ENCODE measurements at regions not wholly inside any gene's neighbourhood (a gene's known extent, or its start where the extent isn't known, plus 50 kb on each side); places are given as distances from the start of the nearest gene placed in this dataset.

DNA sequence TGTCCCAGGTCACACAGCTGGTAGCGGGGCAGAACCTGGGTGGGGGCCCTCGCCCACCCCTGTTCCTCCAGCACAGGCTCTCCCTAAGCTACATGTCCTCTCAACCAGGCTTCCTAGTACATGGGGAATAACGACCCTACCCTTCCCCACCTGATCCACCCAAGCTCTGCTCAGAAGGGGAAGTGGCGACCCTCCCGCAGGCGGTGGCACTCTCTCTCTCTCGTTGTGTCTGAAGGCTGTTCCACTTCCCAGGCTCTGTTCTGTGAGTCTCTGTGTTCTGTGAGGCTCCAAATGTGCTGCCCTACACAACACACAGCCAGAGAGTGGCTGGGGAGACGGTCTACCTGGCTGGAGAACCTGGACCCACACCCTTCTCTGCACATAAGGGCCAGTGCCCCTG is 135.8 kb downstream of the COPS8 start:
- no peak for DNase-seq (ENCODE audit: extremely low read depth, low read depth)
- TF ChIP-seq, protein P1, sequence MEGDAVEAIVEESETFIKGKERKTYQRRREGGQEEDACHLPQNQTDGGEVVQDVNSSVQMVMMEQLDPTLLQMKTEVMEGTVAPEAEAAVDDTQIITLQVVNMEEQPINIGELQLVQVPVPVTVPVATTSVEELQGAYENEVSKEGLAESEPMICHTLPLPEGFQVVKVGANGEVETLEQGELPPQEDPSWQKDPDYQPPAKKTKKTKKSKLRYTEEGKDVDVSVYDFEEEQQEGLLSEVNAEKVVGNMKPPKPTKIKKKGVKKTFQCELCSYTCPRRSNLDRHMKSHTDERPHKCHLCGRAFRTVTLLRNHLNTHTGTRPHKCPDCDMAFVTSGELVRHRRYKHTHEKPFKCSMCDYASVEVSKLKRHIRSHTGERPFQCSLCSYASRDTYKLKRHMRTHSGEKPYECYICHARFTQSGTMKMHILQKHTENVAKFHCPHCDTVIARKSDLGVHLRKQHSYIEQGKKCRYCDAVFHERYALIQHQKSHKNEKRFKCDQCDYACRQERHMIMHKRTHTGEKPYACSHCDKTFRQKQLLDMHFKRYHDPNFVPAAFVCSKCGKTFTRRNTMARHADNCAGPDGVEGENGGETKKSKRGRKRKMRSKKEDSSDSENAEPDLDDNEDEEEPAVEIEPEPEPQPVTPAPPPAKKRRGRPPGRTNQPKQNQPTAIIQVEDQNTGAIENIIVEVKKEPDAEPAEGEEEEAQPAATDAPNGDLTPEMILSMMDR (IDR thresholded peaks at IDR 0.05; ENCODE audit: low read depth, low read length, missing control alignments) = no peak
- H3K4me3 ChIP-seq (replicated peaks; ENCODE audit: low read depth, low read length) = no peak overlapping the region

GRCh38 chr2:237222178-237222577 is 136.5 kb downstream of the COPS8 start:
- TF ChIP-seq, protein P1 (IDR thresholded peaks at IDR 0.05; ENCODE audit: low read depth, low read length, missing control alignments) = no peak
- peak; percentile 92 for DNase-seq (ENCODE audit: extremely low read depth, low read depth)
- no peak overlapping the region for H3K4me3 ChIP-seq (replicated peaks; ENCODE audit: low read depth, low read length)

DNA sequence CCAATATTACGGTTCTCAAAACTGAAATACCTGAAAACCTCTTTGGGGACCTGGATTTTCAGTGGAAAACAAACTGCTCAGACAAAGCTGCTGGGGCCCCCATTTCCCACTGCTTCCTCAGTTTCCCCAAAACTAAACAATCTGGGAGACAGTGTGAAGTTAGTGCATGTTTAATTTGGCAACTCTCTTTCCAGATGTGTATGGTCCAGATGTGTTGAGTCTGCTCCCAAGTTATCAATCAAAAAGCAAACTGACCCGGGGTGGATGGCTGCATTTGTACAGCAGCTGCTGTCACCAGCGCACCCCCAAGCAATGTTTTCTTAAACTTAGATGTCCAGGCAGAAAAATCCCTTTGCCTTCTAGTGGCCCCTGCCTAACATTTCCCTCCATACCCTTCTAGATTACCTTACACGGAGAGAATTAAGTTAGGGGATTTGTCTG is 136.9 kb downstream of the COPS8 start:
- no peak for DNase-seq (ENCODE audit: extremely low read depth, low read depth)
- TF ChIP-seq, protein P1 (IDR thresholded peaks at IDR 0.05; ENCODE audit: low read depth, low read length, missing control alignments) = no peak
- H3K4me3 ChIP-seq (replicated peaks; ENCODE audit: low read depth, low read length) = no peak overlapping the region

DNA sequence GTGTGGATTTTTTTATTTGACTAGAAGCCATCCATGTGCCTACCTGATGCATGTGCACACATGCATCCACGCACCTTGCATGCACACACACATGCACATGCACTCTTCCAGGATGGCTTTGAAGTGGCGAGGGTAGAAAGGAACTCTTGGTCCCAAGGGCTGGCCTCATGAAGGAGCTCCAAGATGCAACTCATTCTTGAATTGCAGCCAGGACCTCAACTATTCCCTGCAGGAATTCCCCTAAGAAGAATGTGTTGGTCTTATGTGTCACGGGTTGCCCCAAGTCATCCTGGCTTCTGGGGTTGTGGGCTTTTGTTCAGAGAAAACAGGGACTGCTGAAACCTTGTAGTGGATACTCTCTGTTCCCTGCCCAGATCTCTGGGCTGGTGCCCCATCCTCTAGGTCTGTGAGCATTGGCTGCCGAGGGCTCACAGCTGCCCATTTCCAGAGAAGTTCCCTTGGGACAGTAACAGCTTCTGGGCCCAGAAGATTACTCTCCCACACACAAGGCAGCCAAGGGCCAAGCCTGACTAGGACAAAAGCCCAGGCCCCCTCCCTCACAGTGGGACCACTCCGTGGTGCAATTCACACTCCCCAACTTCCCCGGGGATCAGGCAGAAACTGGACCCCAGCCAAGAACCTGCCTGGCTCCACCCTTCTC is 137.6 kb downstream of the COPS8 start:
- DNase-seq (ENCODE audit: extremely low read depth, low read depth) = peak; percentile 94
- TF ChIP-seq, protein P1 (IDR thresholded peaks at IDR 0.05; ENCODE audit: low read depth, low read length, missing control alignments) = no peak
- no peak overlapping the region for H3K4me3 ChIP-seq (replicated peaks; ENCODE audit: low read depth, low read length)

- no peak overlapping the region for H3K4me3 ChIP-seq (replicated peaks; ENCODE audit: low read depth, low read length)
- DNase-seq (ENCODE audit: extremely low read depth, low read depth) = no peak
- TF ChIP-seq, protein P1 (IDR thresholded peaks at IDR 0.05; ENCODE audit: low read depth, low read length, missing control alignments) = no peak
These were observed 141.5 kb downstream of the COPS8 start for GRCh38 chr2:237227190-237227589.

- no peak overlapping the region for H3K4me3 ChIP-seq (replicated peaks; ENCODE audit: low read depth, low read length)
- no peak for DNase-seq (ENCODE audit: extremely low read depth, low read depth)
- TF ChIP-seq, protein P1 (IDR thresholded peaks at IDR 0.05; ENCODE audit: low read depth, low read length, missing control alignments) = no peak
These were observed 142.0 kb downstream of the COPS8 start for GRCh38 chr2:237227592-237228280.

All from HFF-Myc (cell line).